ELR (cell line): ENCODE measurements at regions not wholly inside any gene's neighbourhood (a gene's known extent, or its start where the extent isn't known, plus 50 kb on each side); places are given as distances from the start of the nearest gene placed in this dataset.
"Not testable (repeated sequence)": the region's sequence is repeated elsewhere in the genome, so short reads cannot be mapped to it uniquely, and the experiment has no call there.

ENCODE experiments used
- DNase-seq: peaks from one replicate; pipeline ENCODE4 v3.0.0-alpha.2; 2015; ENCODE audit warnings: low read depth

DNA sequence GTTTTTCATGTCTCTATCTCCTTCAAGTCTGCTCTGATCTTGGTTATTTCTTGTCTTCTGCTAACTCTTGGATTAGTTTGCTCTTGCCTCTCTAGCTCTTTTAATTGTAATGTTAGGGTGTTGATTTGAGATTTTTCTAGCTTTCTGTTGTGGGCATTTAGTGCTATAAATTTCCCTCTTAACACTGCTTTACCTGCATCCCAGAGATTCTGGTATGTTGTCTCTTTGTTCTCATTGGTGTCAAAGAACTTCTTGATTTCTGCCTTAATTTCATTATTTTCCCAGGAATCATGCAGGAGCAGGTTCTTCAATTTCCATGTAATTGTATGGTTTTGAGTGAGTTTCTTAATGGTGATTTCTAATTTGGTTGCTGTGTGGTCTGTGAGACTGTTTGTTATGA is 128.5 kb upstream of the ZNF267 start:
- not testable (repeated sequence) for DNase-seq

DNA sequence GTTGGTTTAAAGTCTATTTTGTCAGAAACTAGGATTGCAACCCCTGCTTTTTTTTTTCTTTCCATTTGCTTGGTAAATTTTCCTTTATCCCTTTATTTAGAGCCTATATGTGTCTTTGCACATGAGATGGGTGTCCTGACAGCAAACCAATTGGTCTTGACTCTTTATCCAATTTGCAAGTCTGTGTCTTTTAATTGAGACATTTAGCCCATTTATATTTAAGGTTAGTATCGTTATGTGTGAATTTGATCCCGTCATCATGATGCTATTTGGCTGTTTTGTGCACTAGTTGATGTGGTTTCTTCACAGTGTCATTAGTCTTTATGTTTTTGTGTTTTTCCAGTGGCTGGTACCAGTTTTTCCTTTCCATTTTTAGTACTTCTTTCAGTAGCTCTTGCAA is 127.7 kb upstream of the ZNF267 start:
- no peak for DNase-seq

DNA sequence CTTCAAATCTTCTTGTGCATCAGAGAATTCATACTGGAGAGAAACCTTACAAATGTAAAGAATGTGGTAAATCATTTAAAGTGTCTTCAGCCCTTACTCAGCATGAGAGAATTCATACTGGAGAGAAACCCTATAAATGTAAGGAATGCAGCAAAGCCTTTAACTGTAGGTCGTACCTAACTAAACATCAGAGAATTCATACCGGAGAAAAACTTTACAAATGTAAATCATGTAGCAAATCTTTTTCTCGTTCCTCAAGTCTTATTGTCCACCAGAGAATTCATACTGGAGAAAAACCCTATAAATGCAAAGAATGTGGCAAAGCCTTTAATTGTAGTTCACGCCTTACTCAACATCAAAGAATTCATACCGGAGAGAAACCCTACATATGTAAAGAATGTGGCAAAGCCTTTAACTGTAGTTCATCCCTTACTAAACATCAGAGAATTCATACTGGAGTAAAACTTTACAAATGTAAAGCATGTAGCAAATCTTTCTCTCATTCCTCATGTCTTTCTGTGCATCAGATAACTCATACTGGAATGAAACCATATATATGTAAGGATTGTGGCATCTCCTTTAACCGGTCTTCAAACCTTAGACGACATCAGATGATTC is 118.5 kb upstream of the ZNF267 start:
- no peak for DNase-seq

DNA sequence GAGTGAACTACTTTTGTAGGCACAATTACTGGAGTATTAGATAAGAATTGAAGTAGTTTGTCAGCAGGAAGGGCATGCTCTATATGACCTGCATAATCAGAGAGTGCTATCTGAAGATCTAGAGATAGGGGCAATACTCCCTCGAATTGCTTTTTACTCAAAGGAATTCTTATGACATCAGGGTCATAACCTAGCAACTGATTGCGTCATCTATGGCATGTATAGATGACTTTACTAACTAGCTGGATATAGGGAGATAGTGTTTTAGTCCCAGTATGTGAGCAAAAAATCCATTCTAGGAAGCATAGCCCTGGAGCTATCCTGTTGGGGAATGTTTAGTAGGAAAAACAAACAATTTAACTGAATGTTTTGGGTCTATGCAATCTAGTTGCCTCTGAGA is 109.5 kb upstream of the ZNF267 start:
- no peak for DNase-seq

DNA sequence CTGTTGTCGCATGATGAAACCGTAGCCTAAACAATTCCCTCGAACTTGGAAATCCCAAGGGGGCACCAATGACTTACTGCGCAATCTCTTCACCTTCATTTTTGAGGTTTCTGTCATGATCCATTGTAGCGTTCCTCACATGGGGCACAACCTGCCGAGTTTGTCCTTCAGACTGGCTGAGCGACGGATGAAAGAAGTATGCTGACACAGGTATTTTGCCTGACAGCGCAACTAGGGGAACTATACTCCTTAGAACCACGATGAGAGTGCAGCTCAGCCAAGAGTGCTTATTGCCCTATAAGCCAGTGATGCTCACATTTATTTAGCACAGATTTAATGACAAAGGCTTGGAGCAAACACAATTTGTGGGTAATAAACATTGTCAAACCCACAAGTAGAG is 106.3 kb upstream of the ZNF267 start:
- no peak for DNase-seq

DNA sequence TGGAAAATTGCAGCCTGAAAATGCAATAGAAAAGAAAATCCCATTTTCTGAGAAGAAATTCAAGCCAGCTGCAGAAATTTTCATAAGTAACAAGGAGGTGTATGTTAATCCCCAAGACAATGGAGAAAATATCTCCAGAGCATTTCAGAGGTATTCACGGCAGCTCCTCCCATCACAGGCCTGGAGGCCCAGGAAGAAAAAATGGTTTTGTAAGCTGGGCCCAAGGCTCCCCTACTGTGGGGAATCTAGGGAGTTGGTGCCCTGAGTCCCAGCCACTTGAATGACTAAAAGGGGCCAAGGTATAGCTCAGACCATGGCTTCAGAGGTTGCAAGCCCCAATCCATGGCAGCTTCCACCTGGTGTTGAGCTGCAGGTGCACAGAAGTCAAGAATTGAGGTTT is 93.3 kb upstream of the ZNF267 start:
- DNase-seq: no peak

DNA sequence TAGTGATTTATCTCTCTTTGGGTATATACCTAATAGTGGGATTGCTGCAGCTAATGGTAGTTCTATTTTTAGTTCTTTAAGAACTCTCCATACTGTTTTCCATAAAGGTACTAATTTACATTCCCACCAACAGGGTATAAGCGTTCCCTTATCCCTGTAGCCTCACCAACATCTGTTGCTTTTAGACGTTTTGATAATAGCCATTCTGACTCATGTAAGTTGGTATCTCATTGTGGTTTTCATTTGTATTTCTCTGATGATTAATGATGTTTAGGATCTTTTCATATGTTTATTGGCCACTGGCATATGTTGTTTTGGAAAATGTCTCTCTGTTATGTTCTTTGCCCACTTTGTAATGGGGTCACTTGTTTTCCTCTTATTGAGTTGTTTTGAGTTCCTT is 88.5 kb upstream of the ZNF267 start:
- DNase-seq: no peak

DNA sequence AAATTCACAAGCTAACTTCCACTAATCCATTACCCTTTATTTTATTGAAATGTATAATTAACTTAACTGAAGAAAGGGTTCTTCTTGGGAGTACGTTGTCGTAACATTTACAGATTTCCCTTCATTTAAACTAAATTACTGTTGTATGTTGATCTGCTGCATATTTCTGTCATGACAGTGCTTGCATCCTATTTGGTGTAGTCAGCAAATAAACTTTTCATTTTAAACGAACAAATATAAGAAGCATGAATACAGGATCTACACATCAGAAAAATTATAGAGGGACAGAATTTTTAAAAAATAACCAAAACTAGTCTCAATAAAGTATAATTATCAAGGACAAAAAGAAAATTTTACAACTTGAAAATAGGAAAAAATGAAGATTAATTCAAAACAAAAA is 66.5 kb upstream of the ZNF267 start:
- DNase-seq: no peak

DNA sequence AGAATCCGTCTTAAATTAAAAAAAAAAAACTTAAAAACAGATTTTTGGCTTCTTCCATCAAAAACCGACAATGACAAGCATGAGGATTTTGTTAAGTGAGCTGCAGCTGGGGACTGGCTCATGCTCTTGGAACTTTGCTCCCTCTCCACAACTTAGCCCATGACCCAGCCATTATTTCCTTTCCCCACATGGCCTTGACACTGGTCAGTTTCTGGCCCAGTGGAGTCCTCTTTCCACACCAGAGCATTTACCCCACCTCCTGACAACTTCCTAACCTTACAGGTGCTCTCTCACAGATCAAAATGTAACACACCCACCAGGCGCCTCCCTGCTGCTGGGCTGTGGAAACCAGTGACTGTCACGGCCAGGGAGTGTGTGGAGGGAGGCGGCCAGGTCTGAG is 62.7 kb upstream of the ZNF267 start:
- DNase-seq: no peak

DNA sequence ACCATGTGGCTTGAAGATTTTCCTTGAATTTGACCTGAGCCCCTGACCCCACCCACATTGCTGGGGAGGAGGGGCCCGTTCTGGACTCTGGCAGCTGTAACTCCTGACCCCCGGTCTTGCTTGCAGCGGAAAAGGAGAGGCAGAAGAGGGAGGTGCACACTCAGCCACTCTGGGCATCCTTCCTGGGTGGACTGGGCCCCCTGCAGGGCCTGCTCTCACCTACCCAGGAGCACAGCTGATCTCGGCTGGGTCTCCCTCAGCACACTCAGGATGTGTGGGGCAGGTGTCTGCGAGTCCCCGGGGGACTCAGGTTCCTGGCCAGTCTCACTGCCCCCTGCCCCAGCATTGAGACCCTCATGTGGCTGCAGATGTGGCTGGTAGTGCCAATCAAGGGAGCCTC is 57.5 kb upstream of the ZNF267 start:
- DNase-seq: not testable (repeated sequence)

DNA sequence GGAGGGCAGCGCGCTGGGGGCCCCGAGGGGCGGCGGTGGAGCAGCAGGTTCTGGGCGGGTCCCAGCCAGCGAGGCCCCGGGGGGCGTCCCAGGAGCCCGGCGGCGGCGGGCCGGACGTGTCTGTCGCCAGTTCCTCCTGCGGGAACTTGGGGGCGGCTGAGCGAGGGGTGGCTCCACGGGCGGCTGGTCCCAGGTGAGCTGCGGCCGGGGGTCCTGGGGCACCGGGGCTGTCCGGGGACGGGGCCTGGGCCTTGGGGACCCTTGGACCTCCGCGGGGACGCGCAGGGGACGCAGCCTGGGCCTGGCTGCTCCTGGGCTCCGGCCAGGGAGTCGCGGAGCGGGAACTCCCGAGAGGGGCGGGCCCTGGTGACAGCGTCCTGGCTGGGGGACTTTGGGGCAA is 54.2 kb upstream of the ZNF267 start:
- no peak for DNase-seq

DNA sequence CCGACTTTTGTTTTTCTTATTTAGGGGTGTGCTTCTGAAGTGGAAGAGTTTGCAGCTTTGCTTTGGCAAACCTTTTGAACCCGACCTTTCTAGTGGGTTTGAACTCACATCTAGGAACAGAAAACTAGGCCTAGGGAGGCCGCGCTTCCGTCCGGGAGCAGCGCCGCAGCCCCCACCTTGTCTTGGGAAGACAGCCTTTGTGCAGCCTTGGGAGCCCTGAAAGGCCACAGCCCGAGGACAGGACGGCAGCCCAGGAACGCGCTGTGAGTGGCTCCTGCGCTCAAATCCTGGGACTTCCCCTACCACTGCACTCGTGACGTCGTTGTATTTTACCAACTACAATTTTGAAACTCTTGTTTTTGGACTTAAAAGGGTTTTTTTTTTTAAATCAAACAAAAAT is 53.7 kb upstream of the ZNF267 start:
- no peak for DNase-seq
